ENCODE measurements at regions not wholly inside any gene's neighbourhood (a gene's known extent, or its start where the extent isn't known, plus 50 kb on each side); places are given as distances from the start of the nearest gene placed in this dataset.
"Not testable (repeated sequence)": the region's sequence is repeated elsewhere in the genome, so short reads cannot be mapped to it uniquely, and the experiment has no call there.

DNA sequence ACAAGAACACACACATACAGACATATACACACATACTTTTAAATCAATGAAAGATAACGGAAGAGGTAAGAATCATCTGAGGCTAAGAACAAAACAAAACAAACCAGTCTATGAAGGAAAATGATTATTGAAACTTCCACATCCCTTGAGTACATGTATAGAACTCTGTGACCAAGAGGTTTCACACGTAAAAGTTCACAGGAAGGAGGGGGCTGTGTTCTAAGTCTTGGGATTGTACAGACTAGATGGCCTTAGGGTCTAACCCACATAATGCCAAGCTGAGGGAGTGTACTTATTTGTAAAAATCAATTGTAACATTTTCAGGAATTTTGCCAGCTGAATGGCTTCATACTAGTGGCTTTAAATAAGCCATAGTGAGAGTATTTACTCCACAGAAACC is 144.4 kb upstream of the IFNE start:
- CTCF ChIA-PET: no interaction called here
- POLR2A ChIA-PET: no interaction called here

GRCh38 chr9:21628954-21629353 is 146.8 kb upstream of the IFNE start:
- POLR2A ChIA-PET; DNase-seq (ENCODE audit: extremely low spot score); CTCF ChIA-PET: not testable (repeated sequence)

More for the DNA sequence above, 144.4 kb upstream of the IFNE start:
- no peak for TF ChIP-seq NFRKB (IDR thresholded peaks at IDR 0.05)
- DNase-seq (ENCODE audit: extremely low spot score): no peak

DNA sequence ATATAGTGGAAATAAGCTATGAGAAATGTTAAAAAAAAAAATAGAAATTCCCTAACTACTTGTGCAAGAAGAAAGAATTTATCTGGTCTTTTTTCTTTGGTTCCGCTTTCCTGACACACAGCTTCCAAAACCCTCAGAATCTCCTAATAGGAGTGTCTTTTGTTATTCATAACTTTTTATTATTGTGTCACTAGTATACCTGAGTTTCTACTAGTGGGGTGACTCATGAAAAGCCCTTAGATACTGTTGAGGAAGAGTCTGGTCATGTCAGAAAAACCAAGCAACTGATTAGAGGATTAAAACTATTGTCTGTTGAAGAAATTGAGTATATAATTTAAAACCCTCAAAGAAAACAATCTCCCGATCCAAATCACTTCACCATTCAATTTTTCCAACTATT is 152.8 kb upstream of the IFNE start:
- CTCF ChIA-PET: no interaction called here
- no peak for TF ChIP-seq SUZ12 (IDR thresholded peaks at IDR 0.05)
- no peak for TF ChIP-seq FOXA1 (IDR thresholded peaks at IDR 0.05)
- TF ChIP-seq NFRKB (IDR thresholded peaks at IDR 0.05): no peak
- TF ChIP-seq SP1 (IDR thresholded peaks at IDR 0.05): no peak
- no peak for TF ChIP-seq ARNT (IDR thresholded peaks at IDR 0.05)
- no peak for TF ChIP-seq HDGF (IDR thresholded peaks at IDR 0.05; ENCODE audit: borderline replicate concordance)
- TF ChIP-seq LEF1 (IDR thresholded peaks at IDR 0.05; ENCODE audit: borderline replicate concordance): no peak
- no peak for TF ChIP-seq FOXK2 (IDR thresholded peaks at IDR 0.05)
- TF ChIP-seq FOXM1 (IDR thresholded peaks at IDR 0.05; ENCODE audit: borderline replicate concordance): no peak
- TF ChIP-seq BHLHE40 (IDR thresholded peaks at IDR 0.05; ENCODE audit: borderline replicate concordance): no peak
- TF ChIP-seq ZNF384 (IDR thresholded peaks at IDR 0.05): no peak
- TF ChIP-seq L3MBTL2 (conservative IDR thresholded peaks at IDR 0.05): no peak
- no peak for TF ChIP-seq TARDBP (IDR thresholded peaks at IDR 0.05)
- TF ChIP-seq, protein P1, sequence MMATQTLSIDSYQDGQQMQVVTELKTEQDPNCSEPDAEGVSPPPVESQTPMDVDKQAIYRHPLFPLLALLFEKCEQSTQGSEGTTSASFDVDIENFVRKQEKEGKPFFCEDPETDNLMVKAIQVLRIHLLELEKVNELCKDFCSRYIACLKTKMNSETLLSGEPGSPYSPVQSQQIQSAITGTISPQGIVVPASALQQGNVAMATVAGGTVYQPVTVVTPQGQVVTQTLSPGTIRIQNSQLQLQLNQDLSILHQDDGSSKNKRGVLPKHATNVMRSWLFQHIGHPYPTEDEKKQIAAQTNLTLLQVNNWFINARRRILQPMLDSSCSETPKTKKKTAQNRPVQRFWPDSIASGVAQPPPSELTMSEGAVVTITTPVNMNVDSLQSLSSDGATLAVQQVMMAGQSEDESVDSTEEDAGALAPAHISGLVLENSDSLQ (IDR thresholded peaks at IDR 0.05): no peak

GRCh38 chr9:21638104-21638503 is 156.0 kb upstream of the IFNE start:
- CTCF ChIA-PET: no interaction called here
- TF ChIP-seq HDGF (IDR thresholded peaks at IDR 0.05; ENCODE audit: borderline replicate concordance) (no peak), TARDBP (IDR thresholded peaks at IDR 0.05) (no peak), SP1 (IDR thresholded peaks at IDR 0.05) (no peak), SUZ12 (IDR thresholded peaks at IDR 0.05) (no peak), ARNT (IDR thresholded peaks at IDR 0.05) (no peak)
- POLR2A ChIA-PET: no interaction called here
- no peak for DNase-seq (ENCODE audit: extremely low spot score)

More for the DNA sequence above, 152.8 kb upstream of the IFNE start:
- no peak for DNase-seq (ENCODE audit: extremely low spot score)
- POLR2A ChIA-PET: no interaction called here

DNA sequence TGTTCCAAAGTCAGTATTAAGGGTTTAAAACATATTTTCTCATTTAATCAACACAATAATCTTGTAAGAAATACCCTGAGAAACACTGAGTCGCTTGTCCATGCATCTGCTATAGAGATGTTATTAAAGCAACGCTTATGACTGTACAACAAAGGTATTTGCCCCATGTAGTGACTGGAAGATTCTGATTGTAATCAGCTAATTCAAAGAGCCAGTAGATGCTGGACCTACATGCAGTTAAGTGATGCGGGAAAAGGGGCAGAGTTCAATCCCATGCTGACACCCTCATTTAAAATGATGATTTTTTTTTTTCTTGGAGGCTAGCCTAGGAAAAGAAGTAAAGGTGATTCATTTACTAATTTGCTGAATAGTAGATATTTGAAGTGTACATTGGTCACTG is 149.3 kb upstream of the MTAP start:
- POLR2A ChIA-PET: no interaction called here
- no peak for TF ChIP-seq L3MBTL2 (conservative IDR thresholded peaks at IDR 0.05)
- no peak for TF ChIP-seq TARDBP (IDR thresholded peaks at IDR 0.05)
- no peak for TF ChIP-seq SP1 (IDR thresholded peaks at IDR 0.05)
- TF ChIP-seq FOXM1 (IDR thresholded peaks at IDR 0.05; ENCODE audit: borderline replicate concordance): no peak
- TF ChIP-seq ELF4 (IDR thresholded peaks at IDR 0.05): no peak
- TF ChIP-seq ARNT (IDR thresholded peaks at IDR 0.05): no peak
- TF ChIP-seq CTBP1 (IDR thresholded peaks at IDR 0.05; ENCODE audit: borderline replicate concordance): no peak
- TF ChIP-seq NFRKB (IDR thresholded peaks at IDR 0.05): no peak
- TF ChIP-seq BHLHE40 (IDR thresholded peaks at IDR 0.05; ENCODE audit: borderline replicate concordance): no peak
- no peak for TF ChIP-seq FOXK2 (IDR thresholded peaks at IDR 0.05)
- TF ChIP-seq SUZ12 (IDR thresholded peaks at IDR 0.05): no peak
- TF ChIP-seq ZNF384 (IDR thresholded peaks at IDR 0.05): no peak
- TF ChIP-seq LEF1 (IDR thresholded peaks at IDR 0.05; ENCODE audit: borderline replicate concordance): no peak
- no peak for TF ChIP-seq HDGF (IDR thresholded peaks at IDR 0.05; ENCODE audit: borderline replicate concordance)
- CTCF ChIA-PET: no interaction called here
- DNase-seq (ENCODE audit: extremely low spot score): no peak

DNA sequence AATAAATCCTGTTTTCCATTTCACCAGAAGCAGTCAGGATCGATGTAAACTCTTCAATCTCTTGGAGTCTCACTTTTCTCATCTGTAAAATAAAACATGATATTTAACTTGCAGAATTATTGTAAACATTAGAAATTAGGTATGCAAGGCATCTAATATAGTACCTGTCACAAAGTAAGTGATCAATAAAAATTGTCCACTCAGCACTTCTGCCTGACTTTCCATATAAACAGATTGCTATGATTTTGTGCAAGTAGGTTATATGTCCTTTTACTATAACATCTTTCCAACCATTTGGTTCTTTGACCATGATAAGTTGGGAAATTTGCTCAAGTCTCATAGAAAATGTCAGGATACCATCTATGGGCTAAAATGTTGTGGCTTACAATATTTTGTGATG is 148.8 kb upstream of the MTAP start:
- ChIA-PET CTCF (no interaction called here), POLR2A (no interaction called here)
- no peak for DNase-seq (ENCODE audit: extremely low spot score)
- TF ChIP-seq SUZ12 (IDR thresholded peaks at IDR 0.05): no peak
- TF ChIP-seq NFRKB (IDR thresholded peaks at IDR 0.05): no peak
- no peak for TF ChIP-seq FOXA1 (IDR thresholded peaks at IDR 0.05)
- TF ChIP-seq TARDBP (IDR thresholded peaks at IDR 0.05): no peak
- TF ChIP-seq, protein P1 (IDR thresholded peaks at IDR 0.05): no peak
- TF ChIP-seq ARNT (IDR thresholded peaks at IDR 0.05): no peak
- no peak for TF ChIP-seq CTBP1 (IDR thresholded peaks at IDR 0.05; ENCODE audit: borderline replicate concordance)
- no peak for TF ChIP-seq FOXM1 (IDR thresholded peaks at IDR 0.05; ENCODE audit: borderline replicate concordance)
- TF ChIP-seq SP1 (IDR thresholded peaks at IDR 0.05): no peak
- no peak for TF ChIP-seq FOXK2 (IDR thresholded peaks at IDR 0.05)
- TF ChIP-seq ELF4 (IDR thresholded peaks at IDR 0.05): no peak
- no peak for TF ChIP-seq ZNF384 (IDR thresholded peaks at IDR 0.05)

GRCh38 chr9:21656776-21657674 is 145.4 kb upstream of the MTAP start:
- no peak for DNase-seq (ENCODE audit: extremely low spot score)
- POLR2A ChIA-PET: no interaction called here
- CTCF ChIA-PET: no interaction called here
- TF ChIP-seq BHLHE40 (IDR thresholded peaks at IDR 0.05; ENCODE audit: borderline replicate concordance): no peak
- TF ChIP-seq TARDBP (IDR thresholded peaks at IDR 0.05): no peak
- no peak for TF ChIP-seq SP1 (IDR thresholded peaks at IDR 0.05)
- TF ChIP-seq ELF4 (IDR thresholded peaks at IDR 0.05): no peak
- no peak for TF ChIP-seq FOXA1 (IDR thresholded peaks at IDR 0.05)

Data from HEK293T (cell line).